GM19023 (cell line): ENCODE measurements at regions not wholly inside any gene's neighbourhood (a gene's known extent, or its start where the extent isn't known, plus 50 kb on each side); places are given as distances from the start of the nearest gene placed in this dataset.
"Not testable (repeated sequence)": the region's sequence is repeated elsewhere in the genome, so short reads cannot be mapped to it uniquely, and the experiment has no call there.

Experiments used
- ATAC-seq: cut with Tn5 transposase; IDR thresholded peaks from one replicate; pipeline ENCODE4 v1.9.1; 2021; ENCODE audit warnings: mild to moderate bottlenecking, moderate library complexity; ENCODE audit not compliant: unreplicated experiment

GRCh38 chr14:87734577-87735360 lies 258.2 kb downstream of the GALC start:
- ATAC-seq: not testable (repeated sequence)

DNA sequence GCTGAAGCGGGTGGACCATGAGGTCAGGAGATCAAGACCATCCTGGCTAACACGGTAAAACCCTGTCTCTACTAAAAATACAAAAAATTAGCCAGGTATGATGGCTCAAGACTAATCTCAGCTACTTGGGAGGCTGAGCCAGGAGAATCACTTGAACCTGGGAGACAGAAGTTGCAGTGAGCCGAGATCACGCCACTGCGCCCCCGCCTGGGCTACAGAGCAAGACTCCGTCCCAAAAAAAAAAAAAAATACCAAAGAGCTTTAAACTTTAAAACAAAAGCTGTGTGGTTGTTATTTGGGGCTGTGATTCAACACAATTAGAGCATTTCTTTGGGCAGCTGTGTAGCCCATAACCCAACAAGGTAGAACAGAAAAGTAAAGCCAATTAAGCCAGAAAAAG lies 259.9 kb downstream of the GALC start:
- not testable (repeated sequence) for ATAC-seq

GRCh38 chr14:87732562-87732961 lies 260.4 kb downstream of the GALC start:
- ATAC-seq: no peak

DNA sequence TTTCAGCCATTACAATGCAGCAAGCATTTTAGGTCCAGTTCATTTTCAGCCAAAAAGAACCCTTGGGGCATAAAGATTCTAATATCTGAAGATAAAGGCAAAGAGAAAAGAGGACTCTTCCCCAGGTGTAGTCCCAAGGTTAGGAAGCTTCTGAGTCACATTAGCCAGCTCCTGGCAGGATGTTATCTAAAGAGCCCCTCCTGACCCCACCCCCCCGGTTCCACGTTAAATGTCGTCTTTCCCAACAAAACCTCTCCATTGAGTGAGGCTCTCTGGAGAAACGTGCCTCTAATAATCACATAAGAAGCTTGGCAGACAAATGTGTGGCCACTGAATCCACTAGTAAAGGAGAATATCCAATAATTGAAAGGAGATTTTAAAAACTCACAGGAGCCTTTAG lies 267.7 kb downstream of the GALC start:
- ATAC-seq: no peak

DNA sequence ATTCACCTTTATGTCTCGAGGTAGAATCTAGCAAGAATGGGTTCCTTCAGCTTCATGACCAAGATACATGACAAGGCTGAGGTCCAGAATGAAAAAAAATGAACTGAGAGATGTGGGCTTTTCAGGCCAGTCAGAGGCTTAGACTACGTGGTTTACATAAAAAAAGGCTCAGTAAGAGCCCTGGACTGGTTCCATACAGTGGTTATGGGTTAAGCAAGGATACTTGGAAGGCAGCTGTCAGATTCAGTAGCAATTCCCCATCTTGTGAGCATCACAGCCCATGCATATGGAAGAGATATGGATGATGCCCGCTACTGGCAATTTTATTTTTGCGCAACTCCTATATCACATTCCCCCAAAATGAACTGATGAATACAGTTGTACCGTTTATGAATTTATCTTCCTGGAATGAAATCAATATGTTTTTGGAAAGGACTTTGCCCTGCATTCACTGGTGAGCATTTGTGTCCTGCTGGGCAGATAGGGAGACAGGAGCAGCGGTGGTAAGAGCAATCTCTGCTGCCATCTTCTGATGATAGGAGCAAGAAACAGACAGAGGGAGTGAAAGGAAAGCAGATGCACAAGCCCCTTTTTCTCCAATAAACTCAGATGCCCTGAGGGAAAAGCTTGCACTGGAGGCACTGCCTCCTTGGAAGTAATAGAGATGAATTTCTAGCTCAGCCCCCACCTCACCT lies 280.4 kb downstream of the GALC start:
- no peak for ATAC-seq

- ATAC-seq: no peak
Measured at GRCh38 chr14:87705439-87705896, 287.5 kb downstream of the GALC start.

DNA sequence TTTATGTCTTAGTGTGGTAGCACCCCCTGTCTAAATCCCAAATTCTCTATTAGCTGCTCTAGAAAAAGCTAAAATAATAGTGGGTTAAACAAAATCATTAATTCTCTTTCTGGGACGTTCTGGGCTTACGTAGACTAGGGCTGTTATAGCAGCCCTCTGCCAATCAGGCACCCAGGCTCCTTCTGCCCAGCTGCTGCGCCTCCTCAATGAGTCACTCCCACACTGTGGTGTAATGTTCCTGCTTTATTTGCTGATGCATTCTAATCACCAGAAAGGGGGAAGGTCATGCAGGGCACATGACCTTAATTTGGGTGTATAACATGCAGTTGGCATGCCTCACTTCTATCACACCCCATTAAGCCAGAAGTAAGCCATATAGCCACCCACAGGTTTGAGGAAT lies 294.5 kb downstream of the GALC start:
- no peak for ATAC-seq

- no peak for ATAC-seq
Measured at GRCh38 chr14:87696485-87696884, 296.5 kb downstream of the GALC start.

- no peak for ATAC-seq
Measured at GRCh38 chr14:87691042-87691881, 301.7 kb downstream of the GALC start.

GRCh38 chr14:87690076-87690613 lies 302.8 kb downstream of the GALC start:
- no peak for ATAC-seq

DNA sequence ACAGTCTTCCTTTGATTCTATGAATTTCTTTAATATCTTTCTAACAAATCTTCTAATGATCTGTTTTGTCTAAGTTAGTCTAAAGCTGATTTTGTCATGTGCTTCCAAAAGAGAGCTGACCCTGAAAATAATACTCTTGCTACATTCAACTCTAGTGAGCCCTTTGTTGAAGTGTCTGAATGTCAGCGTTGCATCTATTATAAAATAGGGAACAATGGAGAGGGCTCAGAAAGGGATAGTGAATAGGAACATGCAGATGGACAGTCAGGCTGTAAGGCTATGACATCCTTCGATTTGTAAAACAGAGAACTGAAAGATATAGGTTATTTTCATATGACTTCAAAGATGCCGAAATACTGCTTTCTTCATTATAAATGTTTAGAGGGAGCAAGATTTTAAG lies 304.5 kb downstream of the GALC start:
- no peak for ATAC-seq

GRCh38 chr14:87687420-87687819 lies 305.6 kb downstream of the GALC start:
- no peak for ATAC-seq

DNA sequence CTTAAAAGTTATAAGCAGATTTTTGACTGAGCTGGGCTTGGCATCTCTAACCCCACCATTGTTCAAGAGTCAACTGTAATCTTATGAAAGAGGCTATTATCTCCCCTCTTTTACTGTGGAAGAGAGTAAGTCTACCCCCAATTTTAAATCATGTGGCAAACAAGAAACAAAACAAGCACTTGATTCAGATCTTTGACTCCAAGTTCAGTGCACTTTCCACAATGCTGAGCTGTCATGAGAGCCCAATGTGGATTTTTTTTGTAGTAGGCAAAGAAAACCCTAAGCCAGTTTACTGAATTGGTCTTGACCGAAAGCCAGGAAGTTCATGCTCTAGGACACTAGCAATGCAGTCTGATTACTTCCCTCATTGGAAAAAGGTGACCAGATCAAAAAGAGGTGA lies 306.2 kb downstream of the GALC start:
- ATAC-seq: no peak

DNA sequence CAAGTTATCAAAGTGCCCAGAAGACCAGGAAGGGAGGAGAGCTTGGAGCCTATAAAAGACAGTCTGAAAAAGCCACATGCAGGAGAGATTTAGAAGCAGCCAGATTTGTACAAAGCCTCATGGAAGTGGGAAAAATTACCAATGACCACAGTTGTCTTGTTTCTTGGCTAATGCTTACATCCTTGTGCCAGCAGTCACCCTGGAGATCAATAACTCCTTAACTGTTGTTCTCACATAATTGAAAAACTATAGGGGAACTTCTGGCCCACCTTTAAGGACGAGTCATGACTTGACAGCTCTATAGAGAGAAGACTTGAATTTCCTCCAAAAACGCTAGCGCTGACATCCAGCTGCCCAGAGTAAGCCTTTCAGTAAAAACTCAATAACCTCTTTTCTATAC lies 313.1 kb downstream of the GALC start:
- no peak for ATAC-seq

- no peak for ATAC-seq
Measured at GRCh38 chr14:87678624-87679023, 314.4 kb downstream of the GALC start.

DNA sequence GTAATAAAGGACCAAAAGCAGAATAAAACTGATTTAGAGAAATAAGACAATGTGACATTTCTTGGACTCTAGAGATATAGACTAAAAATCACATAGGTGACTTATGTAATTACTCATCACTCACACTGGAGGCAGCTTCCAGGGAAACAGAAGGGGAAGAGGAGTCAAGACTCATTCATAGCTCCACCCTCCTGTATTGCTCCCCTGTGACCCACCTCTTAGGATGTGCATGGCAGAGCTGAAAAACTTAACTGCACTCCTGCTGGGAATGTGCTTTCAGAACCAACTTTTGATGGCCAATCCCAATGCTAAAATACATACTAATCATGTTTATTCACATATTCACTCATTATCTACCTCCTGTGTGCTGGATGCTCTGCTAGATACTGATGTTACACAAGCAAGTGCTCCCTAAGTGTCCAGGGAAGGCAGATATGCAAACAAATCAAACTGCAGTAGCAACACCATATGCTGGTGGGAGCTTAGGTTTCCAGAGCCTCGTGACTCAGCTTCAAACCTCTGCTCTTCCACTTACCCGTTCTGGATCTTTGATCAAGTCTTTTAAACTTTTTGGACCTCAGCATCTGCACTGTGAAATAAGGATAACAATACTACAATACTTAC lies 316.1 kb downstream of the GALC start:
- no peak for ATAC-seq

- ATAC-seq: no peak
Measured at GRCh38 chr14:87667659-87668058, 325.3 kb downstream of the GALC start.

GRCh38 chr14:87656315-87656714 lies 336.7 kb downstream of the GALC start:
- ATAC-seq: no peak

- ATAC-seq: no peak
Measured at GRCh38 chr14:87652278-87652677, 340.7 kb downstream of the GALC start.

GRCh38 chr14:87644689-87645088 lies 348.3 kb downstream of the GALC start:
- no peak for ATAC-seq

DNA sequence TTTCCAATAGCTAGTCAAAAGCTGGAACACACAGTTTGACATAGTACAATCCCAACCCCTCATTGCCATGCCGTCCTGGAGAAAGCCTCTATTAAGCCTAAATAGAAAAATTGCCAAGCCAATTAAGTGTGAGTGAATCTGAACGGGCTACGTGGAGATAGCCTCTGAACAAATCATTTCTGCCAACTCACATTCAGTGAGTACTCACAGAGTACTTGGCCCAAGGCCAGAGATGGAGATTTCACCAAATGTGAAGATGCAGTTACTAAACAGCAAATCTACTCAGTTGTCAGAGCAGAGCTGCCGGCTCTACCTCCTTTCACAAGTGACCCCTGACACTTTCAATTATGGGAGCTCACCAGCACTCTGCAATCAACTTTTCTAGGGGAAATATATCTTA lies 350.0 kb downstream of the GALC start:
- no peak for ATAC-seq
